GM12865 (cell line): ENCODE measurements at regions not wholly inside any gene's neighbourhood (a gene's known extent, or its start where the extent isn't known, plus 50 kb on each side); places are given as distances from the start of the nearest gene placed in this dataset.

Experiments
- DNase-seq: peaks from one replicate; pipeline ENCODE4 v3.0.0; 2010; ENCODE audit warnings: low read depth
- H3K4me3 ChIP-seq: 2 replicates; pipeline ENCODE4 v1.5.1; 2011; ENCODE audit warnings: mild to moderate bottlenecking, low read depth, low read length, control low read depth
- TF ChIP-seq, protein P1 (sequence below): IDR thresholded peaks from 2 replicates; pipeline ENCODE4 v1.5.1; 2011; ENCODE audit warnings: low read length, control low read depth, low read depth, inconsistent platforms; ENCODE audit not compliant: insufficient read depth; ENCODE audit errors: missing control alignments

DNA sequence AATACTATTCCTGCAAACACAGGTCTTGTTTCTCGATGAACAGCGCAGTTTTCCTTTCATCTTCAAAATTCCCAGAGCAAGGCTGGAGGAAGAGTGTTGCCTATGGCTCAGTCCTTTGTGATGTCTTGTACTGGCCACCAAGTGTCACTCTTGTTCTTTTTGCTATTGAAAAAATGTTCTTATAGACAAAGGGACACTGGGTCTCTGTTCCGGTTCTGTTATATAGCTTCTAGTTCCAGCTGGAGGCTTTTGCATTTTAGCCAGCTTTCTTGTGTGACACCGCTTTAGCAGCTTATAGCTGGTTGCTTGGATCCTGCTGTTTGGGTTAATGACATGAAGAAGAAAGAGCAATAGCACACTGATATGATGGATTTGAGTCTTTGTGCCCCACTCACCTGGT is 343.7 kb upstream of the KCNN2 start:
- no peak for DNase-seq
- H3K4me3 ChIP-seq, result no peak overlapping the region
- TF ChIP-seq, protein P1, sequence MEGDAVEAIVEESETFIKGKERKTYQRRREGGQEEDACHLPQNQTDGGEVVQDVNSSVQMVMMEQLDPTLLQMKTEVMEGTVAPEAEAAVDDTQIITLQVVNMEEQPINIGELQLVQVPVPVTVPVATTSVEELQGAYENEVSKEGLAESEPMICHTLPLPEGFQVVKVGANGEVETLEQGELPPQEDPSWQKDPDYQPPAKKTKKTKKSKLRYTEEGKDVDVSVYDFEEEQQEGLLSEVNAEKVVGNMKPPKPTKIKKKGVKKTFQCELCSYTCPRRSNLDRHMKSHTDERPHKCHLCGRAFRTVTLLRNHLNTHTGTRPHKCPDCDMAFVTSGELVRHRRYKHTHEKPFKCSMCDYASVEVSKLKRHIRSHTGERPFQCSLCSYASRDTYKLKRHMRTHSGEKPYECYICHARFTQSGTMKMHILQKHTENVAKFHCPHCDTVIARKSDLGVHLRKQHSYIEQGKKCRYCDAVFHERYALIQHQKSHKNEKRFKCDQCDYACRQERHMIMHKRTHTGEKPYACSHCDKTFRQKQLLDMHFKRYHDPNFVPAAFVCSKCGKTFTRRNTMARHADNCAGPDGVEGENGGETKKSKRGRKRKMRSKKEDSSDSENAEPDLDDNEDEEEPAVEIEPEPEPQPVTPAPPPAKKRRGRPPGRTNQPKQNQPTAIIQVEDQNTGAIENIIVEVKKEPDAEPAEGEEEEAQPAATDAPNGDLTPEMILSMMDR, result no peak

DNA sequence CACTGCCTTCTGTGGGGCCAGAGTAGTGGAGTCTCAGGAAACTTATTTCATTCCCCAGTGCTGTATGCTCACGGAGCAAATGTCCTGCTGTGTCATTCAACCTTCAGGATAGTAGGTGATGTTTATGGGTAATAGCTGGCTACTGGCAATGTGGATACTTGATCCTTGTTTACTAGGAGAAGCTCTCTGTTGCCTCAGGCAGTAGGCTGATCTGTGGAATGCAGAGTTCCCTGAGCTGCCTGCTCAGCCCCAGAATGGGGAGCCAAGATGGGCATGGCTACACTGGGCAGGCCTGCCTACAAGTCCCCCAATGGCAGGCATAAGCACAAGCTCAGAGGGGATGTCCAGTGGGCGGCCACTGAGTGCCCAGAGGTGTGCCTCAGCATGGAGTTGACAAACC is 323.1 kb upstream of the KCNN2 start:
- DNase-seq, result no peak
- H3K4me3 ChIP-seq, result no peak overlapping the region
- TF ChIP-seq, protein P1, result no peak

DNA sequence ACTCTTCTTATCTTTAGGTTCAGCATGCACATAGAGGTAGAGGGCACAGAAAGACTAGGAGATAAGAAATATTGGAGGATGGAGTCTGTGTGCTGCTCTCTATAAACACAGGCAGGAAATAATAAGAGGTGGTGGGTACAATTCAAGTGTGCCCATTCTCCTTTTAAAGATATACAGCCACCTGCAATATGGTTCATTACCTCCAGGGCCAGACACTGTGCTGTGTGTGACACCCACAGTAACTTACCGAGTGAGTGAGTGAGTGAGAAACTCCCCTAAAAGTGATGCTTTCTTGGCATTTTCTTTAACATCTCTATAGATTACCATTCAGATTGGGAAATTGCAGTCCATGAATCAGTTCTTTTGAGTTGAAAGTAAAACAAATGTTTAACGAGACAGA is 311.8 kb upstream of the KCNN2 start:
- no peak overlapping the region for H3K4me3 ChIP-seq
- DNase-seq, result no peak
- TF ChIP-seq, protein P1, result no peak

- DNase-seq, result no peak
These were observed 308.5 kb upstream of the KCNN2 start for GRCh38 chr5:114053372-114053771.

GRCh38 chr5:114054594-114054993 is 307.3 kb upstream of the KCNN2 start:
- H3K4me3 ChIP-seq, result no peak overlapping the region
- DNase-seq, result no peak
- TF ChIP-seq, protein P1, result no peak

More at GRCh38 chr5:114053372-114053771, 308.5 kb upstream of the KCNN2 start:
- TF ChIP-seq, protein P1, result no peak
- no peak overlapping the region for H3K4me3 ChIP-seq

DNA sequence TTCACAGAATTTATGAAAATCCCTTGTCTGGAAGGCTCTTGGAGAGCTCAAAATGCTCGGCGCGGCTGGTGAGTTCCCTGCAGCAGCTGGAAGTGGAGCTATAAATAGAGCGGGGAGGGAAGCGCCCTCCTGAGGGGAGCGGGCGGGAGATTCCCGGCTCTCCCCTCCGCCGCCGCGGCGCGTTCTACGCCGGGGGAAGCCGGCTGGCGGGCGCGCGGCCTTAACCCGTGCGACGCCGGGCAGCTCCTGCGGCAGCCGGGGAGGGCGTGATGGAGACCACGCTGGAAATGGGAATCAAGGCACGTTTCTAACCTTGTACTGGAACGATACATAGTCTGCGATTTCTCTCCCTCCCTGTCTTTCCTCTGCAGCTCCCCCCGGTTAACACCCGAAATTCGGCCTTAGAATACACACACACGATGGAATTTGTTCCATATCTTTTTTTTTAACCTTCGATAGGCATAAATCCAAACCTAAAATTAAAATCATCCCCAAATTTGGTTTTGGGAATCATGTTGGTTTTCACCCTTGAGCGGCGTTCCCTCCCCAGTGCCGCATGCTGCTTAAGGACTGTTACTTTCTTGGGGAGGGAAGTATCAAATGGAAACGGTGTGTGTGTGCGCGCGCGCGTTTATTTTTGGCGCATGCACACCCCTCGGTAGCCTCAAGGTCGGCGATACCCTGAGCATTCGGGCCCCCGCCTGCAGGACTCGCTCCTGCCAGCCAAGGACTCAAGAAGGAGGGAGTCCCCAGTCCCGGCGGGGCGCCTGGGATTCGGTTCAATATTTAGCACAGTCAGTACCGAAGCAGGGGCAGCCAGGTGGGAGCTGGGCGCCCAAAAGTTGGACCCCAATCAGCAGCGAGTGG is 306.3 kb upstream of the KCNN2 start:
- TF ChIP-seq, protein P1, result no peak
- no peak overlapping the region for H3K4me3 ChIP-seq
- DNase-seq, result no peak

DNA sequence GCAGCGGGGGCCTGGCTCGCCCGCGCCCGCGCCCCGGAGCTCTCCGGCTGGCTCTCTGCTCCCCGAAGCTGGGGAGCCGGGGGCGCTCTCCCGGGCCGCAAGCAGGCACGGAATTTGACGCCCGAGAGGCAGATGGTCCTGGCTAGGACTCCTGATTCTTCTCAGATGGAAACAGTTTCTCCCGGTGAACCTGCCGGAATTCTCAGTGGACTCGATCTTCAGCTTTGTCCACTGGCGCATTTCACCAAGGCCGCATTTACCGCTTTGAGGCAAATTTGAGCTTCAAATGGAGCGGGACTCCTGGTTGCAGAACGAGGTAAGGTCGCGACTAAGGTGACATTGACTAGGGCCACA is 305.7 kb upstream of the KCNN2 start:
- no peak overlapping the region for H3K4me3 ChIP-seq
- TF ChIP-seq, protein P1, result no peak
- no peak for DNase-seq
